PC-9 (cell line): ENCODE measurements at regions not wholly inside any gene's neighbourhood (a gene's known extent, or its start where the extent isn't known, plus 50 kb on each side); places are given as distances from the start of the nearest gene placed in this dataset.

Experiments
- BruUV-seq: library from RNA; stranded (reverse); fragments of 400-500 nt; replicated peaks from 2 replicates; lab custom pipeline; 2021; lab: Mats Ljungman, UMichigan
- CTCF ChIA-PET: fragments of 300-600 bp; sonication (Branson Sonifier 250); formaldehyde crosslinking; loops from one replicate; lab custom pipeline; 2022; ENCODE audit warnings: antibody characterized with exemption; lab: Charles Lee
- POLR2A ChIA-PET: fragments of 300-600 bp; sonication (Branson Sonifier 250); formaldehyde crosslinking; loops from one replicate; lab custom pipeline; 2022; ENCODE audit warnings: antibody characterized with exemption; ENCODE audit not compliant: unreplicated experiment; lab: Charles Lee
- DNase-seq, 2 experiments: peaks; one replicate each; pipeline versions ENCODE4 v3.0.0 to v3.0.0-alpha.2; 2015 to 2022; ENCODE audit warnings: mixed read lengths in 1 of 2
- H2AFZ ChIP-seq: fragments of 200-600 bp; sonication (generic); 2 replicates; pipeline ENCODE4 v1.8.1; 2017; ENCODE audit warnings: antibody characterized with exemption
- H3F3A ChIP-seq: fragments of 200-600 bp; sonication (generic); 2 replicates; pipeline ENCODE4 v1.8.1; 2017; ENCODE audit warnings: antibody characterized with exemption, mild to moderate bottlenecking, low read depth; ENCODE audit not compliant: insufficient read depth
- H3K27ac ChIP-seq: fragments of 200-600 bp; sonication (generic); 2 replicates; pipeline ENCODE4 v1.6.1; 2016; ENCODE audit warnings: mixed run types
- H3K27me3 ChIP-seq: fragments of 200-600 bp; sonication (generic); 2 replicates; pipeline ENCODE4 v1.6.1; 2016; ENCODE audit warnings: low read depth, mixed run types; ENCODE audit not compliant: insufficient read depth
- H3K36me3 ChIP-seq: fragments of 200-600 bp; sonication (generic); 2 replicates; pipeline ENCODE4 v1.6.1; 2016; ENCODE audit warnings: low read depth, mixed run types
- H3K4me1 ChIP-seq: fragments of 200-600 bp; sonication (generic); replicated peaks from 2 replicates; pipeline ENCODE4 v1.6.1; 2016; ENCODE audit warnings: mixed run types; ENCODE audit not compliant: insufficient read depth
- H3K4me2 ChIP-seq: fragments of 200-600 bp; sonication (generic); 2 replicates; pipeline ENCODE4 v1.6.1; 2017; ENCODE audit warnings: mixed run types
- H3K4me3 ChIP-seq: fragments of 200-600 bp; sonication (generic); 2 replicates; pipeline ENCODE4 v1.6.1; 2016; ENCODE audit warnings: mixed run types
- H3K79me2 ChIP-seq: fragments of 200-600 bp; sonication (generic); 2 replicates; pipeline ENCODE4 v1.6.1; 2017; ENCODE audit warnings: low read depth, mixed run types
- H3K9me2 ChIP-seq: fragments of 200-600 bp; sonication (generic); 2 replicates; pipeline ENCODE4 v1.8.1; 2017; ENCODE audit warnings: mild to moderate bottlenecking; ENCODE audit not compliant: insufficient read depth
- H3K9me3 ChIP-seq: fragments of 200-600 bp; sonication (generic); 2 replicates; pipeline ENCODE4 v1.8.1; 2016; ENCODE audit warnings: low read depth; ENCODE audit not compliant: insufficient read depth
- H4K20me1 ChIP-seq: fragments of 200-600 bp; sonication (generic); 2 replicates; pipeline ENCODE4 v1.8.1; 2017; ENCODE audit not compliant: insufficient read depth
- EZH2 ChIP-seq: fragments of 200-600 bp; sonication (generic); IDR thresholded peaks from 2 replicates; pipeline ENCODE4 v1.8.0; 2017; ENCODE audit warnings: antibody characterized with exemption, low read depth
- intact Hi-C: fragments of 100-400 bp; cut with micrococcal nuclease; formaldehyde crosslinking; loops from one replicate; pipeline ENCODE4 v1.10.0; 2022; ENCODE audit not compliant: unreplicated experiment
- TF ChIP-seq, protein P1 (sequence below): fragments of 200-600 bp; sonication (generic); conservative IDR thresholded peaks from 2 replicates; pipeline ENCODE4 v1.6.1; 2017; ENCODE audit warnings: mixed run types, antibody characterized with exemption, mild to moderate bottlenecking, moderate library complexity

DNA sequence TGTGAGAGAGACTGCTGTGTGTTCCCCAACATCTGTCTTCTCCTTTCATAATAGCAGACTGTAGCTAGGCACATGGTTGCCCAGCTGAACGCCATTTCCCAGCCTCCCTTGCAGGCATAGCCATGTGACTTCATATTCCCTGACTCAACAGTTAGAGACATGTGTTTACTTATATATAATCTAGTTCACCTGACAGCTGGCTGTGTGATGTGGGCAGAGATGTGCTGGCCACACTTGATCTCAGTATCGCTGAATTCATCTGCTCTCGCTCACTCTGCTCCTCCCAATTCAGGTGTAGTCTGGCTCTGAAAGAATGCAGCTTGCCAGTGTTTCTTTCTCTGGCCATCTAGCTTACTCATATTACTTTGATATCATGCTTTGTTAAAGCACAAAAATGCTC lies 52.3 kb upstream of the SEC11C start:
- H3K27me3 ChIP-seq = peaks cover 48% of the 10 kb centered on the region
- H2AFZ ChIP-seq = no peak overlapping the region
- H3K9me2 ChIP-seq = no peaks in the 10 kb centered on the region
- no peaks in the 10 kb centered on the region for H4K20me1 ChIP-seq
- intact Hi-C loops = no loop called here
- no peak overlapping the region for H3K27ac ChIP-seq
- POLR2A ChIA-PET = no interaction called here
- no peak overlapping the region for H3K4me3 ChIP-seq
- H3K4me2 ChIP-seq = 0 out of 2 replicates have a peak overlapping the region, but pooled peaks have one; percentile 26
- no peak for TF ChIP-seq EZH2
- TF ChIP-seq, protein P1, sequence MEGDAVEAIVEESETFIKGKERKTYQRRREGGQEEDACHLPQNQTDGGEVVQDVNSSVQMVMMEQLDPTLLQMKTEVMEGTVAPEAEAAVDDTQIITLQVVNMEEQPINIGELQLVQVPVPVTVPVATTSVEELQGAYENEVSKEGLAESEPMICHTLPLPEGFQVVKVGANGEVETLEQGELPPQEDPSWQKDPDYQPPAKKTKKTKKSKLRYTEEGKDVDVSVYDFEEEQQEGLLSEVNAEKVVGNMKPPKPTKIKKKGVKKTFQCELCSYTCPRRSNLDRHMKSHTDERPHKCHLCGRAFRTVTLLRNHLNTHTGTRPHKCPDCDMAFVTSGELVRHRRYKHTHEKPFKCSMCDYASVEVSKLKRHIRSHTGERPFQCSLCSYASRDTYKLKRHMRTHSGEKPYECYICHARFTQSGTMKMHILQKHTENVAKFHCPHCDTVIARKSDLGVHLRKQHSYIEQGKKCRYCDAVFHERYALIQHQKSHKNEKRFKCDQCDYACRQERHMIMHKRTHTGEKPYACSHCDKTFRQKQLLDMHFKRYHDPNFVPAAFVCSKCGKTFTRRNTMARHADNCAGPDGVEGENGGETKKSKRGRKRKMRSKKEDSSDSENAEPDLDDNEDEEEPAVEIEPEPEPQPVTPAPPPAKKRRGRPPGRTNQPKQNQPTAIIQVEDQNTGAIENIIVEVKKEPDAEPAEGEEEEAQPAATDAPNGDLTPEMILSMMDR = no peak
- H3K36me3 ChIP-seq = no peaks in the 10 kb centered on the region
- no peaks in the 10 kb centered on the region for H3F3A ChIP-seq
- no peak for DNase-seq
- CTCF ChIA-PET = no interaction called here
- no peaks in the 10 kb centered on the region for H3K79me2 ChIP-seq
- no TSS peak for BruUV-seq
- no peaks in the 10 kb centered on the region for H3K4me1 ChIP-seq
- no peaks in the 10 kb centered on the region for H3K9me3 ChIP-seq
